Calu3 (cell line): ENCODE measurements at regions not wholly inside any gene's neighbourhood (a gene's known extent, or its start where the extent isn't known, plus 50 kb on each side); places are given as distances from the start of the nearest gene placed in this dataset.

Experiments used
- BruUV-seq: library from RNA; stranded (reverse); fragments of 400-500 nt; replicated peaks from 2 replicates; lab custom pipeline; 2021; lab: Mats Ljungman, UMichigan
- CTCF ChIA-PET: fragments of 300-600 bp; sonication (Branson Sonifier 250); formaldehyde crosslinking; loops from one replicate; lab custom pipeline; 2022; ENCODE audit warnings: antibody characterized with exemption; lab: Charles Lee
- DNase-seq: peaks from one replicate; pipeline ENCODE4 v3.0.0; 2022
- H3K27ac Mint-ChIP-seq: one replicate; pipeline ENCODE4 v1.8.0; 2022; ENCODE audit warnings: mixed read lengths; ENCODE audit not compliant: unreplicated experiment
- H3K27me3 Mint-ChIP-seq: one replicate; pipeline ENCODE4 v1.8.0; 2022; ENCODE audit warnings: mixed read lengths; ENCODE audit not compliant: unreplicated experiment
- H3K36me3 Mint-ChIP-seq: one replicate; pipeline ENCODE4 v1.8.0; 2022; ENCODE audit warnings: mild to moderate bottlenecking, moderate library complexity, mixed read lengths; ENCODE audit not compliant: insufficient read depth, unreplicated experiment
- H3K4me1 Mint-ChIP-seq: one replicate; pipeline ENCODE4 v1.8.0; 2022; ENCODE audit warnings: mild to moderate bottlenecking, low read depth, mixed read lengths; ENCODE audit not compliant: unreplicated experiment
- H3K4me3 Mint-ChIP-seq: one replicate; pipeline ENCODE4 v1.8.0; 2022; ENCODE audit warnings: mild to moderate bottlenecking, low read depth, moderate library complexity, mixed read lengths; ENCODE audit not compliant: unreplicated experiment
- H3K9me3 Mint-ChIP-seq: one replicate; pipeline ENCODE4 v1.8.0; 2022; ENCODE audit warnings: low read depth, mixed read lengths; ENCODE audit not compliant: unreplicated experiment
- CTCF ChIP-seq: fragments of 200-600 bp; IDR thresholded peaks from one replicate; pipeline ENCODE4 v1.8.0; 2022; ENCODE audit warnings: antibody characterized with exemption; ENCODE audit not compliant: unreplicated experiment
- intact Hi-C: fragments of 100-400 bp; cut with micrococcal nuclease; formaldehyde crosslinking; loops from one replicate; pipeline ENCODE4 v1.10.0; 2022; ENCODE audit not compliant: unreplicated experiment

- CTCF ChIA-PET, result no interaction called here
- DNase-seq, result no peak
- BruUV-seq, result no TSS peak
- intact Hi-C loops, result no loop called here
- no peaks in the 10 kb centered on the region for H3K27me3 Mint-ChIP-seq
- H3K9me3 Mint-ChIP-seq, result no peaks in the 10 kb centered on the region
- TF ChIP-seq CTCF, result no peak
- no peaks in the 10 kb centered on the region for H3K4me1 Mint-ChIP-seq
- no peak overlapping the region for H3K27ac Mint-ChIP-seq
- H3K36me3 Mint-ChIP-seq, result no peaks in the 10 kb centered on the region
- H3K4me3 Mint-ChIP-seq, result no peak overlapping the region
Measured at GRCh38 chr4:66658809-66659208, 886.5 kb downstream of the CENPC start.

- Mint-ChIP-seq H3K27me3 (no peaks in the 10 kb centered on the region), H3K9me3 (no peaks in the 10 kb centered on the region), H3K27ac (no peak overlapping the region), H3K36me3 (no peaks in the 10 kb centered on the region), H3K4me1 (no peaks in the 10 kb centered on the region), H3K4me3 (no peak overlapping the region)
- CTCF ChIA-PET, result no interaction called here
- TF ChIP-seq CTCF, result no peak
- intact Hi-C loops, result no loop called here
- no peak for DNase-seq
- BruUV-seq, result no TSS peak
Measured at GRCh38 chr4:66655505-66655904, 889.8 kb downstream of the CENPC start.

GRCh38 chr4:66653937-66654336 is 891.4 kb downstream of the CENPC start:
- Mint-ChIP-seq H3K27ac (no peak overlapping the region), H3K36me3 (no peaks in the 10 kb centered on the region), H3K27me3 (no peaks in the 10 kb centered on the region), H3K4me3 (no peak overlapping the region), H3K4me1 (no peaks in the 10 kb centered on the region), H3K9me3 (no peaks in the 10 kb centered on the region)
- intact Hi-C loops, result no loop called here
- CTCF ChIA-PET, result no interaction called here
- no peak for DNase-seq
- TF ChIP-seq CTCF, result no peak
- no TSS peak for BruUV-seq

- BruUV-seq, result no TSS peak
- no peak for DNase-seq
- intact Hi-C loops, result no loop called here
- H3K4me1 Mint-ChIP-seq, result no peaks in the 10 kb centered on the region
- H3K9me3 Mint-ChIP-seq, result no peaks in the 10 kb centered on the region
- H3K27me3 Mint-ChIP-seq, result no peaks in the 10 kb centered on the region
- TF ChIP-seq CTCF, result no peak
- CTCF ChIA-PET, result no interaction called here
- no peak overlapping the region for H3K4me3 Mint-ChIP-seq
- H3K36me3 Mint-ChIP-seq, result no peaks in the 10 kb centered on the region
- no peak overlapping the region for H3K27ac Mint-ChIP-seq
Measured at GRCh38 chr4:66649236-66649635, 896.1 kb downstream of the CENPC start.

- Mint-ChIP-seq H3K4me3 (no peak overlapping the region), H3K9me3 (no peaks in the 10 kb centered on the region), H3K4me1 (no peaks in the 10 kb centered on the region), H3K27me3 (no peaks in the 10 kb centered on the region), H3K27ac (no peak overlapping the region), H3K36me3 (no peaks in the 10 kb centered on the region)
- CTCF ChIA-PET, result no interaction called here
- no TSS peak for BruUV-seq
- no peak for DNase-seq
- intact Hi-C loops, result no loop called here
- TF ChIP-seq CTCF, result no peak
Measured at GRCh38 chr4:66647926-66648325, 897.4 kb downstream of the CENPC start.
